Activated naive CD4-positive, alpha-beta T cell treated with anti-CD3 and anti-CD28 coated beads, Interleukin-2, amount 10 ng/mL, durations not matched to agents 7 days and 5 days (primary cell): ENCODE measurements at regions not wholly inside any gene's neighbourhood (a gene's known extent, or its start where the extent isn't known, plus 50 kb on each side); places are given as distances from the start of the nearest gene placed in this dataset.

Source experiments
- CTCF ChIA-PET: fragments of 350-600 bp; sonication (Branson Sonifier 250); formaldehyde crosslinking; loops from one replicate; lab custom pipeline; 2021; ENCODE audit warnings: antibody characterized with exemption; lab: Charles Lee
- DNase-seq: peaks from one replicate; pipeline ENCODE4 v3.0.0-alpha.2; 2020
- H3K27ac Mint-ChIP-seq: one replicate; pipeline ENCODE4 v1.8.0; 2021; ENCODE audit warnings: mild to moderate bottlenecking, moderate library complexity, mixed read lengths
- H3K27me3 Mint-ChIP-seq: one replicate; pipeline ENCODE4 v1.8.0; 2021; ENCODE audit warnings: mild to moderate bottlenecking, mixed read lengths
- H3K36me3 Mint-ChIP-seq: one replicate; pipeline ENCODE4 v1.8.0; 2021; ENCODE audit warnings: mixed read lengths
- H3K4me1 Mint-ChIP-seq: one replicate; pipeline ENCODE4 v1.8.0; 2021; ENCODE audit warnings: mixed read lengths
- H3K4me3 Mint-ChIP-seq: one replicate; pipeline ENCODE4 v1.8.0; 2021; ENCODE audit warnings: mild to moderate bottlenecking, moderate library complexity, mixed read lengths
- H3K9me3 Mint-ChIP-seq: one replicate; pipeline ENCODE4 v1.8.0; 2021; ENCODE audit warnings: mixed read lengths

GRCh38 chr2:139170406-139170805 is 390.2 kb upstream of the NXPH2 start:
- no peak for DNase-seq
- Mint-ChIP-seq H3K27ac (no peak overlapping the region), H3K27me3 (no peaks in the 10 kb centered on the region)

GRCh38 chr2:139165601-139166000 is 385.4 kb upstream of the NXPH2 start:
- Mint-ChIP-seq H3K27me3 (no peaks in the 10 kb centered on the region), H3K36me3 (no peaks in the 10 kb centered on the region), H3K27ac (no peak overlapping the region), H3K9me3 (peaks cover 5% of the 10 kb centered on the region), H3K4me1 (no peaks in the 10 kb centered on the region), H3K4me3 (no peak overlapping the region)
- DNase-seq = no peak
- CTCF ChIA-PET = no interaction called here

More at GRCh38 chr2:139170406-139170805, 390.2 kb upstream of the NXPH2 start:
- CTCF ChIA-PET = no interaction called here
- Mint-ChIP-seq H3K4me1 (no peaks in the 10 kb centered on the region), H3K36me3 (no peaks in the 10 kb centered on the region), H3K4me3 (no peak overlapping the region), H3K9me3 (peaks cover 8% of the 10 kb centered on the region)

- CTCF ChIA-PET = no interaction called here
- no peak for DNase-seq
- no peak overlapping the region for H3K27ac Mint-ChIP-seq
- peaks cover 5% of the 10 kb centered on the region for H3K9me3 Mint-ChIP-seq
- H3K4me1 Mint-ChIP-seq = no peaks in the 10 kb centered on the region
- H3K36me3 Mint-ChIP-seq = no peaks in the 10 kb centered on the region
- H3K4me3 Mint-ChIP-seq = no peak overlapping the region
- no peaks in the 10 kb centered on the region for H3K27me3 Mint-ChIP-seq
These were observed 384.9 kb upstream of the NXPH2 start for GRCh38 chr2:139165041-139165440.

GRCh38 chr2:139162957-139163356 is 382.8 kb upstream of the NXPH2 start:
- Mint-ChIP-seq H3K27ac (no peak overlapping the region), H3K4me3 (no peak overlapping the region)

GRCh38 chr2:139162456-139162855 is 382.3 kb upstream of the NXPH2 start:
- no peak overlapping the region for H3K4me3 Mint-ChIP-seq
- no peaks in the 10 kb centered on the region for H3K36me3 Mint-ChIP-seq
- H3K9me3 Mint-ChIP-seq = peaks cover 8% of the 10 kb centered on the region
- H3K27ac Mint-ChIP-seq = no peak overlapping the region
- no peaks in the 10 kb centered on the region for H3K27me3 Mint-ChIP-seq
- H3K4me1 Mint-ChIP-seq = no peaks in the 10 kb centered on the region
- DNase-seq = no peak
- CTCF ChIA-PET = no interaction called here

More at GRCh38 chr2:139162957-139163356, 382.8 kb upstream of the NXPH2 start:
- H3K9me3 Mint-ChIP-seq = peaks cover 8% of the 10 kb centered on the region
- no peak for DNase-seq
- H3K36me3 Mint-ChIP-seq = no peaks in the 10 kb centered on the region
- CTCF ChIA-PET = interaction anchor here (0.6 kb wide), 1 partner anchor 1279 kb away, joined by 3 read pairs; no protein-coding TSS in a partner anchor
- no peaks in the 10 kb centered on the region for H3K27me3 Mint-ChIP-seq
- no peaks in the 10 kb centered on the region for H3K4me1 Mint-ChIP-seq

- no peak for DNase-seq
- CTCF ChIA-PET = no interaction called here
- no peaks in the 10 kb centered on the region for H3K36me3 Mint-ChIP-seq
- no peaks in the 10 kb centered on the region for H3K4me1 Mint-ChIP-seq
- H3K27me3 Mint-ChIP-seq = no peaks in the 10 kb centered on the region
- no peak overlapping the region for H3K27ac Mint-ChIP-seq
- H3K9me3 Mint-ChIP-seq = peaks cover 8% of the 10 kb centered on the region
- H3K4me3 Mint-ChIP-seq = no peak overlapping the region
These were observed 380.6 kb upstream of the NXPH2 start for GRCh38 chr2:139160836-139161235.

GRCh38 chr2:139159177-139159576 is 379.0 kb upstream of the NXPH2 start:
- Mint-ChIP-seq H3K4me1 (no peaks in the 10 kb centered on the region), H3K27me3 (no peaks in the 10 kb centered on the region), H3K36me3 (no peaks in the 10 kb centered on the region), H3K27ac (no peak overlapping the region), H3K9me3 (peaks cover 7% of the 10 kb centered on the region), H3K4me3 (no peak overlapping the region)
- CTCF ChIA-PET = interaction anchor here (0.8 kb wide), 1 partner anchor 22 kb away, joined by 3 read pairs; no protein-coding TSS in a partner anchor
- DNase-seq = no peak

- Mint-ChIP-seq H3K36me3 (no peaks in the 10 kb centered on the region), H3K27me3 (no peaks in the 10 kb centered on the region), H3K4me1 (no peaks in the 10 kb centered on the region), H3K27ac (no peak overlapping the region), H3K4me3 (no peak overlapping the region), H3K9me3 (peaks cover 5% of the 10 kb centered on the region)
- DNase-seq = no peak
- CTCF ChIA-PET = interaction anchor here (0.6 kb wide), 1 partner anchor 29 kb away, joined by 3 read pairs; no protein-coding TSS in a partner anchor
These were observed 376.5 kb upstream of the NXPH2 start for GRCh38 chr2:139156730-139157129.

- H3K4me1 Mint-ChIP-seq = no peaks in the 10 kb centered on the region
- DNase-seq = no peak
- CTCF ChIA-PET = no interaction called here
These were observed 375.8 kb upstream of the NXPH2 start for GRCh38 chr2:139155991-139156390.

GRCh38 chr2:139142252-139142880 is 362.2 kb upstream of the NXPH2 start:
- H3K4me3 Mint-ChIP-seq = no peak overlapping the region
- CTCF ChIA-PET = no interaction called here
- H3K36me3 Mint-ChIP-seq = no peaks in the 10 kb centered on the region
- H3K27me3 Mint-ChIP-seq = no peaks in the 10 kb centered on the region
- no peaks in the 10 kb centered on the region for H3K4me1 Mint-ChIP-seq
- no peak for DNase-seq
- H3K27ac Mint-ChIP-seq = no peak overlapping the region
- peaks cover 12% of the 10 kb centered on the region for H3K9me3 Mint-ChIP-seq

More at GRCh38 chr2:139155991-139156390, 375.8 kb upstream of the NXPH2 start:
- Mint-ChIP-seq H3K27me3 (no peaks in the 10 kb centered on the region), H3K9me3 (peaks cover 5% of the 10 kb centered on the region), H3K36me3 (no peaks in the 10 kb centered on the region), H3K27ac (no peak overlapping the region), H3K4me3 (no peak overlapping the region)

GRCh38 chr2:139124271-139124670 is 344.1 kb upstream of the NXPH2 start:
- Mint-ChIP-seq H3K4me1 (no peaks in the 10 kb centered on the region), H3K27me3 (no peaks in the 10 kb centered on the region), H3K4me3 (no peak overlapping the region), H3K27ac (no peak overlapping the region), H3K9me3 (peaks cover 2% of the 10 kb centered on the region), H3K36me3 (no peaks in the 10 kb centered on the region)
- CTCF ChIA-PET = no interaction called here
- DNase-seq = no peak

- Mint-ChIP-seq H3K27me3 (no peaks in the 10 kb centered on the region), H3K36me3 (no peaks in the 10 kb centered on the region), H3K4me1 (no peaks in the 10 kb centered on the region), H3K27ac (no peak overlapping the region), H3K9me3 (peaks cover 2% of the 10 kb centered on the region), H3K4me3 (no peak overlapping the region)
- CTCF ChIA-PET = no interaction called here
- no peak for DNase-seq
These were observed 343.6 kb upstream of the NXPH2 start for GRCh38 chr2:139123795-139124194.

- Mint-ChIP-seq H3K4me3 (no peak overlapping the region), H3K9me3 (peaks cover 1% of the 10 kb centered on the region), H3K4me1 (no peaks in the 10 kb centered on the region), H3K27ac (no peak overlapping the region), H3K27me3 (no peaks in the 10 kb centered on the region), H3K36me3 (no peaks in the 10 kb centered on the region)
- DNase-seq = no peak
- CTCF ChIA-PET = no interaction called here
These were observed 342.5 kb upstream of the NXPH2 start for GRCh38 chr2:139122711-139123158.

GRCh38 chr2:139099721-139100120 is 319.5 kb upstream of the NXPH2 start:
- no peak overlapping the region for H3K27ac Mint-ChIP-seq
- H3K36me3 Mint-ChIP-seq = no peaks in the 10 kb centered on the region
- no peaks in the 10 kb centered on the region for H3K27me3 Mint-ChIP-seq
- CTCF ChIA-PET = no interaction called here
- DNase-seq = no peak
- H3K4me1 Mint-ChIP-seq = no peaks in the 10 kb centered on the region
- H3K9me3 Mint-ChIP-seq = peaks cover 16% of the 10 kb centered on the region
- H3K4me3 Mint-ChIP-seq = no peak overlapping the region

GRCh38 chr2:139098961-139099360 is 318.8 kb upstream of the NXPH2 start:
- Mint-ChIP-seq H3K27ac (no peak overlapping the region), H3K4me3 (no peak overlapping the region), H3K27me3 (no peaks in the 10 kb centered on the region), H3K36me3 (no peaks in the 10 kb centered on the region), H3K4me1 (no peaks in the 10 kb centered on the region), H3K9me3 (peaks cover 16% of the 10 kb centered on the region)
- CTCF ChIA-PET = no interaction called here
- DNase-seq = no peak
